Mesothelial cell of epicardium (in vitro differentiated cells): ENCODE measurements at regions not wholly inside any gene's neighbourhood (a gene's known extent, or its start where the extent isn't known, plus 50 kb on each side); places are given as distances from the start of the nearest gene placed in this dataset.

Experiments
- DNase-seq, 2 experiments: peaks; one replicate each; pipeline ENCODE4 v3.0.0; 2021; ENCODE audit warnings: low spot score in 2 of 2; ENCODE audit not compliant: unreplicated experiment in 2 of 2
- H3K27ac Mint-ChIP-seq: 2 replicates; pipeline ENCODE4 v1.8.0; 2021; ENCODE audit warnings: mixed read lengths
- H3K27me3 Mint-ChIP-seq: 2 replicates; pipeline ENCODE4 v1.8.0; 2021; ENCODE audit warnings: low read depth, mixed read lengths
- H3K36me3 Mint-ChIP-seq: 2 replicates; pipeline ENCODE4 v1.8.0; 2021; ENCODE audit warnings: mixed read lengths
- H3K4me1 Mint-ChIP-seq: 2 replicates; pipeline ENCODE4 v1.8.0; 2021; ENCODE audit warnings: mixed read lengths
- H3K4me3 Mint-ChIP-seq: 2 replicates; pipeline ENCODE4 v1.8.0; 2021; ENCODE audit warnings: mild to moderate bottlenecking, moderate library complexity, mixed read lengths
- H3K9me3 Mint-ChIP-seq: 2 replicates; pipeline ENCODE4 v1.8.0; 2021; ENCODE audit warnings: mixed read lengths
- CTCF ChIP-seq: fragments of 200-600 bp; sonication (generic); IDR thresholded peaks from one replicate; pipeline ENCODE4 v1.5.0; 2021; ENCODE audit warnings: antibody characterized with exemption; ENCODE audit not compliant: unreplicated experiment

GRCh38 chr2:123912171-123912570 lies 112.9 kb upstream of the CNTNAP5 start:
- Mint-ChIP-seq H3K27me3 (peaks cover 10% of the 10 kb centered on the region), H3K36me3 (no peaks in the 10 kb centered on the region), H3K4me3 (no peak overlapping the region), H3K27ac (no peak overlapping the region), H3K4me1 (peaks cover 1% of the 10 kb centered on the region), H3K9me3 (no peaks in the 10 kb centered on the region)
- TF ChIP-seq CTCF: no peak
- no peak for DNase-seq

GRCh38 chr2:123913143-123913735 lies 111.8 kb upstream of the CNTNAP5 start:
- peaks cover 7% of the 10 kb centered on the region for H3K4me1 Mint-ChIP-seq
- H3K36me3 Mint-ChIP-seq: no peaks in the 10 kb centered on the region
- TF ChIP-seq CTCF: no peak
- H3K27ac Mint-ChIP-seq: no peak overlapping the region
- peaks cover 10% of the 10 kb centered on the region for H3K27me3 Mint-ChIP-seq
- no peak for DNase-seq
- no peak overlapping the region for H3K4me3 Mint-ChIP-seq
- no peaks in the 10 kb centered on the region for H3K9me3 Mint-ChIP-seq

GRCh38 chr2:123915380-123915779 lies 109.7 kb upstream of the CNTNAP5 start:
- no peak for DNase-seq
- no peak overlapping the region for H3K4me3 Mint-ChIP-seq
- peaks cover 7% of the 10 kb centered on the region for H3K4me1 Mint-ChIP-seq
- TF ChIP-seq CTCF: no peak
- no peak overlapping the region for H3K27ac Mint-ChIP-seq
- H3K9me3 Mint-ChIP-seq: no peaks in the 10 kb centered on the region
- H3K36me3 Mint-ChIP-seq: no peaks in the 10 kb centered on the region
- H3K27me3 Mint-ChIP-seq: peaks cover 19% of the 10 kb centered on the region

- no peaks in the 10 kb centered on the region for H3K9me3 Mint-ChIP-seq
- H3K27me3 Mint-ChIP-seq: peaks cover 24% of the 10 kb centered on the region
- no peak overlapping the region for H3K4me3 Mint-ChIP-seq
- H3K4me1 Mint-ChIP-seq: peaks cover 7% of the 10 kb centered on the region
- no peaks in the 10 kb centered on the region for H3K36me3 Mint-ChIP-seq
- H3K27ac Mint-ChIP-seq: no peak overlapping the region
- no peak for TF ChIP-seq CTCF
- DNase-seq: no peak
Observed at GRCh38 chr2:123916051-123916450, 109.0 kb upstream of the CNTNAP5 start.

- H3K36me3 Mint-ChIP-seq: no peaks in the 10 kb centered on the region
- H3K4me3 Mint-ChIP-seq: no peak overlapping the region
- no peak for TF ChIP-seq CTCF
- peaks cover 7% of the 10 kb centered on the region for H3K4me1 Mint-ChIP-seq
- peaks cover 23% of the 10 kb centered on the region for H3K27me3 Mint-ChIP-seq
- DNase-seq: no peak
- no peaks in the 10 kb centered on the region for H3K9me3 Mint-ChIP-seq
- no peak overlapping the region for H3K27ac Mint-ChIP-seq
Observed at GRCh38 chr2:123916531-123916930, 108.6 kb upstream of the CNTNAP5 start.

- H3K4me3 Mint-ChIP-seq: no peak overlapping the region
- peaks cover 7% of the 10 kb centered on the region for H3K4me1 Mint-ChIP-seq
- peaks cover 23% of the 10 kb centered on the region for H3K27me3 Mint-ChIP-seq
- no peak for DNase-seq
- no peaks in the 10 kb centered on the region for H3K9me3 Mint-ChIP-seq
- peak overlapping the region; percentile 1 for H3K27ac Mint-ChIP-seq
- H3K36me3 Mint-ChIP-seq: no peaks in the 10 kb centered on the region
- no peak for TF ChIP-seq CTCF
Observed at GRCh38 chr2:123917241-123917640, 107.8 kb upstream of the CNTNAP5 start.
